ENCODE measurements at regions not wholly inside any gene's neighbourhood (a gene's known extent, or its start where the extent isn't known, plus 50 kb on each side); places are given as distances from the start of the nearest gene placed in this dataset.
"Not testable (repeated sequence)": the region's sequence is repeated elsewhere in the genome, so short reads cannot be mapped to it uniquely, and the experiment has no call there.

GRCh38 chr11:97614606-97615005 lies 1224.8 kb downstream of the JRKL start:
- Histone ChIP-seq H3K4me3 (no peak overlapping the region), H3K27ac (no peak overlapping the region), H3K9me3 (peaks cover 13% of the 10 kb centered on the region), H3K4me1 (no peaks in the 10 kb centered on the region), H3K27me3 (no peaks in the 10 kb centered on the region), H3K36me3 (no peaks in the 10 kb centered on the region)
- intact Hi-C loops (cut with DNase I) = no loop called here
- ATAC-seq (no peak), DNase-seq (no peak)
- TF ChIP-seq CTCF (IDR thresholded peaks at IDR 0.05) = no peak

- peaks cover 13% of the 10 kb centered on the region for H3K9me3 ChIP-seq
Observed at GRCh38 chr11:97615546-97615945, 1225.7 kb downstream of the JRKL start.

GRCh38 chr11:97617031-97617430 lies 1227.2 kb downstream of the JRKL start:
- Histone ChIP-seq H3K27me3 (no peaks in the 10 kb centered on the region), H3K4me3 (no peak overlapping the region), H3K4me1 (no peaks in the 10 kb centered on the region), H3K36me3 (no peaks in the 10 kb centered on the region), H3K27ac (no peak overlapping the region), H3K9me3 (peaks cover 13% of the 10 kb centered on the region)
- TF ChIP-seq CTCF (IDR thresholded peaks at IDR 0.05) = no peak
- ATAC-seq (no peak), DNase-seq (no peak)
- intact Hi-C loops (cut with DNase I) = no loop called here

More at GRCh38 chr11:97615546-97615945, 1225.7 kb downstream of the JRKL start:
- H3K4me3 ChIP-seq = no peak overlapping the region
- DNase-seq (no peak), ATAC-seq (no peak)
- no peaks in the 10 kb centered on the region for H3K36me3 ChIP-seq
- H3K4me1 ChIP-seq = no peaks in the 10 kb centered on the region
- intact Hi-C loops (cut with DNase I) = no loop called here
- H3K27ac ChIP-seq = no peak overlapping the region
- H3K27me3 ChIP-seq = no peaks in the 10 kb centered on the region
- TF ChIP-seq CTCF (IDR thresholded peaks at IDR 0.05) = no peak

GRCh38 chr11:97620007-97620406 lies 1230.2 kb downstream of the JRKL start:
- TF ChIP-seq CTCF (IDR thresholded peaks at IDR 0.05) = no peak
- no peak for DNase-seq
- Histone ChIP-seq H3K4me1 (no peaks in the 10 kb centered on the region), H3K27me3 (no peaks in the 10 kb centered on the region), H3K36me3 (no peaks in the 10 kb centered on the region), H3K27ac (no peak overlapping the region), H3K4me3 (no peak overlapping the region), H3K9me3 (peaks cover 7% of the 10 kb centered on the region)
- intact Hi-C loops (cut with DNase I) = no loop called here
- ATAC-seq = no peak

GRCh38 chr11:97621282-97621681 lies 1231.5 kb downstream of the JRKL start:
- Histone ChIP-seq H3K9me3 (peaks cover 7% of the 10 kb centered on the region), H3K27me3 (no peaks in the 10 kb centered on the region), H3K36me3 (no peaks in the 10 kb centered on the region), H3K4me1 (no peaks in the 10 kb centered on the region), H3K27ac (no peak overlapping the region), H3K4me3 (no peak overlapping the region)
- intact Hi-C loops (cut with DNase I) = no loop called here
- TF ChIP-seq CTCF (IDR thresholded peaks at IDR 0.05) = no peak
- no peak for ATAC-seq
- no peak for DNase-seq

GRCh38 chr11:97622795-97623194 lies 1233.0 kb downstream of the JRKL start:
- no peaks in the 10 kb centered on the region for H3K36me3 ChIP-seq
- no peaks in the 10 kb centered on the region for H3K27me3 ChIP-seq
- H3K9me3 ChIP-seq = no peaks in the 10 kb centered on the region
- ATAC-seq (no peak), DNase-seq (no peak)
- no peak overlapping the region for H3K4me3 ChIP-seq
- intact Hi-C loops (cut with DNase I) = no loop called here
- no peak for TF ChIP-seq CTCF (IDR thresholded peaks at IDR 0.05)
- H3K4me1 ChIP-seq = no peaks in the 10 kb centered on the region
- no peak overlapping the region for H3K27ac ChIP-seq

- intact Hi-C loops (cut with DNase I); ATAC-seq; H3K27me3 ChIP-seq; H3K9me3 ChIP-seq; H3K27ac ChIP-seq; H3K4me1 ChIP-seq; H3K36me3 ChIP-seq; H3K4me3 ChIP-seq; DNase-seq: not testable (repeated sequence)
Observed at GRCh38 chr11:97636741-97637140, 1246.9 kb downstream of the JRKL start.

All from upper lobe of right lung (tissue), 1 donor.